Neural cell (in vitro differentiated cells): ENCODE measurements at regions not wholly inside any gene's neighbourhood (a gene's known extent, or its start where the extent isn't known, plus 50 kb on each side); places are given as distances from the start of the nearest gene placed in this dataset.

Source experiments
- H2AFZ ChIP-seq: fragments of 200-600, 300-800 bp; sonication (generic), shearing (Covaris generic); 2 replicates; pipeline ENCODE4 v1.6.0; 2014; ENCODE audit warnings: low read depth, mild to moderate bottlenecking, antibody characterized with exemption, low read length, moderate library complexity
- H3F3A ChIP-seq: fragments of 200-600 bp; shearing (Covaris generic); 2 replicates; pipeline ENCODE4 v1.6.1; 2016; ENCODE audit warnings: mild to moderate bottlenecking, moderate library complexity, mixed read lengths, antibody characterized with exemption, low read length; ENCODE audit not compliant: insufficient read depth, poor library complexity, severe bottlenecking
- H3K27ac ChIP-seq: fragments of 200-600, 300-800 bp; sonication (generic), shearing (Covaris generic); 2 replicates; pipeline ENCODE4 v1.5.1; 2014; ENCODE audit warnings: mild to moderate bottlenecking, low read length, moderate library complexity
- H3K27me3 ChIP-seq: fragments of 300-800, 200-600 bp; sonication (generic), shearing (Covaris generic); 2 replicates; pipeline ENCODE4 v1.6.0; 2014; ENCODE audit warnings: mild to moderate bottlenecking, low read depth, low read length, moderate library complexity; ENCODE audit not compliant: insufficient read depth
- H3K36me3 ChIP-seq: fragments of 300-800, 200-600 bp; sonication (generic), shearing (Covaris generic); 2 replicates; pipeline ENCODE4 v1.5.1; 2014; ENCODE audit warnings: mild to moderate bottlenecking, antibody characterized with exemption, low read length, moderate library complexity; ENCODE audit not compliant: insufficient read depth
- H3K4me2 ChIP-seq: fragments of 300-800, 200-600 bp; sonication (generic), shearing (Covaris generic); 2 replicates; pipeline ENCODE4 v1.6.0; 2014; ENCODE audit warnings: mild to moderate bottlenecking, low read length
- H3K4me3 ChIP-seq: fragments of 300-800, 200-600 bp; sonication (generic), shearing (Covaris generic); 2 replicates; pipeline ENCODE4 v1.5.1; 2014; ENCODE audit warnings: mild to moderate bottlenecking, low read length, moderate library complexity
- H3K79me2 ChIP-seq: fragments of 200-600 bp; shearing (Covaris generic); replicated peaks from 2 replicates; pipeline ENCODE4 v1.6.0; 2014; ENCODE audit warnings: mild to moderate bottlenecking, low read length, moderate library complexity; ENCODE audit not compliant: insufficient read depth
- H3K9ac ChIP-seq: fragments of 300-800, 200-600 bp; sonication (generic), shearing (Covaris generic); 2 replicates; pipeline ENCODE4 v1.6.1; 2016; ENCODE audit warnings: mild to moderate bottlenecking, low read length, mixed read lengths
- H3K9me2 ChIP-seq: fragments of 200-600 bp; shearing (Covaris generic); 2 replicates; pipeline ENCODE4 v1.6.1; 2016; ENCODE audit warnings: mild to moderate bottlenecking, low read length, mixed read lengths; ENCODE audit not compliant: insufficient read depth
- H3K9me3 ChIP-seq: fragments of 200-600, 300-800 bp; sonication (generic), shearing (Covaris generic); 2 replicates; pipeline ENCODE4 v1.6.1; 2016; ENCODE audit warnings: mild to moderate bottlenecking, mixed run types, low read length, moderate library complexity, mixed read lengths
- H4K20me1 ChIP-seq: fragments of 200-600 bp; shearing (Covaris generic); 2 replicates; pipeline ENCODE4 v1.6.1; 2016; ENCODE audit warnings: mild to moderate bottlenecking, mixed run types; ENCODE audit not compliant: insufficient read depth
- CTCF ChIP-seq: fragments of 450-650 bp; IDR thresholded peaks from 2 replicates; pipeline ENCODE4 v1.5.1; 2014; ENCODE audit warnings: antibody characterized with exemption, mild to moderate bottlenecking, moderate library complexity; ENCODE audit not compliant: poor library complexity, severe bottlenecking
- EP300 ChIP-seq: fragments of 450-650 bp; conservative IDR thresholded peaks from 2 replicates; pipeline ENCODE4 v1.6.1; 2014; ENCODE audit warnings: antibody characterized with exemption, mild to moderate bottlenecking, moderate library complexity; ENCODE audit not compliant: poor library complexity, severe bottlenecking
- EZH2 ChIP-seq: fragments of 200-600, 300-800 bp; shearing (Covaris generic), sonication (generic); IDR thresholded peaks from 2 replicates; pipeline ENCODE4 v1.6.1; 2014; ENCODE audit warnings: antibody characterized with exemption, low read length, borderline replicate concordance, mild to moderate bottlenecking; ENCODE audit not compliant: insufficient read depth, poor library complexity, severe bottlenecking
- MXI1 ChIP-seq: fragments of 450-650 bp; conservative IDR thresholded peaks from 2 replicates; pipeline ENCODE4 v1.6.1; 2014; ENCODE audit warnings: antibody characterized with exemption, mild to moderate bottlenecking; ENCODE audit not compliant: poor library complexity, severe bottlenecking
- POLR2AphosphoS5 ChIP-seq: IDR thresholded peaks from 2 replicates; pipeline ENCODE4 v1.6.1; 2012
- RAD21 ChIP-seq: fragments of 450-650 bp; conservative IDR thresholded peaks from 2 replicates; pipeline ENCODE4 v1.6.1; 2014; ENCODE audit warnings: antibody characterized with exemption, mild to moderate bottlenecking, moderate library complexity
- REST ChIP-seq: IDR thresholded peaks from 2 replicates; pipeline ENCODE4 v1.6.1; 2012; ENCODE audit warnings: borderline replicate concordance
- SMC3 ChIP-seq: fragments of 450-650 bp; conservative IDR thresholded peaks from 2 replicates; pipeline ENCODE4 v1.6.1; 2014; ENCODE audit warnings: antibody characterized with exemption, mild to moderate bottlenecking, moderate library complexity; ENCODE audit not compliant: poor library complexity
- TAF1 ChIP-seq: IDR thresholded peaks from 2 replicates; pipeline ENCODE4 v1.6.1; 2012; ENCODE audit warnings: low read depth

- Histone ChIP-seq H2AFZ (no peak overlapping the region), H3K9me2 (no peaks in the 10 kb centered on the region), H3K9ac (no peak overlapping the region), H3K27me3 (no peaks in the 10 kb centered on the region), H4K20me1 (no peaks in the 10 kb centered on the region), H3K79me2 (no peaks in the 10 kb centered on the region), H3K9me3 (no peaks in the 10 kb centered on the region), H3K27ac (no peak overlapping the region), H3K4me3 (no peak overlapping the region), H3K36me3 (no peaks in the 10 kb centered on the region), H3K4me2 (no peak overlapping the region), H3F3A (no peaks in the 10 kb centered on the region)
- no peak for TF ChIP-seq REST
- TF ChIP-seq MXI1, result no peak
- TF ChIP-seq SMC3, result no peak
- TF ChIP-seq CTCF, result no peak
- TF ChIP-seq TAF1, result no peak
- no peak for TF ChIP-seq RAD21
- TF ChIP-seq EZH2, result no peak
- no peak for TF ChIP-seq POLR2AphosphoS5
- TF ChIP-seq EP300, result no peak
These were observed 799.6 kb downstream of the ADGRL2 start for GRCh38 chr1:82600314-82600713.

GRCh38 chr1:82598812-82599211 is 798.1 kb downstream of the ADGRL2 start:
- no peak overlapping the region for H3K4me3 ChIP-seq
- no peak overlapping the region for H3K4me2 ChIP-seq
- no peak overlapping the region for H3K27ac ChIP-seq
- H3K9me3 ChIP-seq, result no peaks in the 10 kb centered on the region
- H2AFZ ChIP-seq, result no peak overlapping the region
- H3F3A ChIP-seq, result no peaks in the 10 kb centered on the region
- TF ChIP-seq EZH2 (no peak), TAF1 (no peak), SMC3 (no peak), MXI1 (no peak), POLR2AphosphoS5 (no peak), CTCF (no peak), REST (no peak), EP300 (no peak), RAD21 (no peak)
- H3K36me3 ChIP-seq, result no peaks in the 10 kb centered on the region
- no peaks in the 10 kb centered on the region for H4K20me1 ChIP-seq
- H3K27me3 ChIP-seq, result no peaks in the 10 kb centered on the region
- no peak overlapping the region for H3K9ac ChIP-seq
- H3K79me2 ChIP-seq, result no peaks in the 10 kb centered on the region
- no peaks in the 10 kb centered on the region for H3K9me2 ChIP-seq
